RPMI7951 (cell line): ENCODE measurements at regions not wholly inside any gene's neighbourhood (a gene's known extent, or its start where the extent isn't known, plus 50 kb on each side); places are given as distances from the start of the nearest gene placed in this dataset.

Experiments used
- DNase-seq: peaks from one replicate; pipeline ENCODE4 v3.0.0-alpha.2; 2012; ENCODE audit warnings: low read depth

GRCh38 chr11:69970785-69971535, 107.2 kb upstream of the ANO1 start:
- DNase-seq: no peak

- DNase-seq: no peak
Measured at GRCh38 chr11:69971741-69972140, 106.4 kb upstream of the ANO1 start.

- no peak for DNase-seq
Measured at GRCh38 chr11:69972351-69972802, 105.7 kb upstream of the ANO1 start.

GRCh38 chr11:69974528-69974927, 103.6 kb upstream of the ANO1 start:
- DNase-seq: no peak

- DNase-seq: no peak
Measured at GRCh38 chr11:69975822-69976221, 102.3 kb upstream of the ANO1 start.

GRCh38 chr11:69976794-69977193, 101.3 kb upstream of the ANO1 start:
- DNase-seq: no peak

GRCh38 chr11:69977951-69978350, 100.2 kb upstream of the ANO1 start:
- DNase-seq: no peak

GRCh38 chr11:69978841-69979614, 99.1 kb upstream of the ANO1 start:
- DNase-seq: no peak

DNA sequence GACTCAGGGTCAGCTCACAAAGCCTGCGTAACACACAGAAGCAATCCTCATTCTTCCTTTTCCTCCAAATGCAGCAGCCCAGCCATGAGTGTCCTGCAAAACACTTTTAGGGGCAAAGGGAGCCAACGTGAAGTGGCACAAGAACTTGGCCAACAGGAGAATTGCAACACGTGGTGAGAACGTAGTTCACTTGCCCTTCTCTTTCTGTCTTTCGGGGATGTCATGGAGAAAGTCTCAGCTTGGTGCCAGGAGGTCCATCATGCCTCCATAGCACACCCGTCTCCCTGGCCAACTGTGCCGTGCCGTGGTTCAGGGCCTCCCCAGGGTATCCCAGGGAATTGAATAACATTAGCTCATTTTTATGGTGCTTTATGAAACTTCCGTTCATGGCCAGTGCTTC, 98.5 kb upstream of the ANO1 start:
- DNase-seq: no peak

DNA sequence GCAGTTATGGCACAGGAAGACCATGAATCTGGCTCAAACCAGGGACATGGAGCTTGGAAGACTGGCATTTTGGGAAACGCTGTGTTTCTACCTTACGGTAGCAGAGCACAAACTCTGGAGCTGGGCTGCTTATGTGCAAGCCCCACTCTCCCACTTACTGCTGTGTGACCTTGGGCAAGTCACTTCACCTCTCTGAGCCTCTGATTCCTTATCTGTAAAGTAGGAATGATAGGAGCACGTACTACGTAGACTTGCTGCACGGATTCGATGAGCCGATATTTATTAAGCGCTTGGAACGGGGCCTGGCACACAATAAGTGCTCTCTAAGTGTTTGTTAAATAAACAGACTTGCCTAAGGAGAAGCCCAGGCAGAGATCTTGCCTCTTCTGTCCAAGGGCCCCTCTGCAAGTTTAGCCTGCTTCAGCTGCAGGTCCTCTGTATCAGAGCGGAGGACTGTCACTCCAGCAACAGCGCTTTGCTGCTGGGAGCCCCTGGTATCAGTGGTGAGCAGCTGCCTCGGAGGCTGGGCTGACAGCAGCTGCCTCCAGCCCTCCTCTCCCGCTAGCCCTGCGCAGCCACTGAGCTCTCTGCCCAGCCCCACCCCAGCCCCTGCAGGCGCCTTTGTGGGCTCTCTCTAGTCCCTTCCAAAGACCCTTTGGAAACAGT, 96.9 kb upstream of the ANO1 start:
- no peak for DNase-seq

- DNase-seq: no peak
Measured at GRCh38 chr11:69982690-69983570, 95.2 kb upstream of the ANO1 start.

DNA sequence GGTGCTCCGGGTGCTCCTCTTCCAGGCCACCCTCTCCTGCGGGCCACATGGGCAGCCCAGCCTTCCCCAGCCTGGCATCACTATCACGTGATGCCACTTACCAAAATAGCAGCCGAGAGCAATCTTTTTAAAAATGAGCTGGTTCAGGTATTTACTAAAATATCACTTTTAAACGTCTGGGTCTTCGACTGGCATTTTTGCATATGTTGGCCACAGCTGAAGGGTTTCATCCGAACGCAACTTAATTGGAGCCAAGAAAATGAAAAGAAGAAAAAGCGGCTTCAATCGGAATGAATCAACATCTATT, 94.6 kb upstream of the ANO1 start:
- DNase-seq: no peak

- no peak for DNase-seq
Measured at GRCh38 chr11:69983897-69984438, 94.1 kb upstream of the ANO1 start.

- no peak for DNase-seq
Measured at GRCh38 chr11:69984457-69985261, 93.5 kb upstream of the ANO1 start.

GRCh38 chr11:69985331-69985640, 92.8 kb upstream of the ANO1 start:
- DNase-seq: no peak

- DNase-seq: no peak
Measured at GRCh38 chr11:69985641-69986439, 92.3 kb upstream of the ANO1 start.

- no peak for DNase-seq
Measured at GRCh38 chr11:69986440-69986787, 91.7 kb upstream of the ANO1 start.

DNA sequence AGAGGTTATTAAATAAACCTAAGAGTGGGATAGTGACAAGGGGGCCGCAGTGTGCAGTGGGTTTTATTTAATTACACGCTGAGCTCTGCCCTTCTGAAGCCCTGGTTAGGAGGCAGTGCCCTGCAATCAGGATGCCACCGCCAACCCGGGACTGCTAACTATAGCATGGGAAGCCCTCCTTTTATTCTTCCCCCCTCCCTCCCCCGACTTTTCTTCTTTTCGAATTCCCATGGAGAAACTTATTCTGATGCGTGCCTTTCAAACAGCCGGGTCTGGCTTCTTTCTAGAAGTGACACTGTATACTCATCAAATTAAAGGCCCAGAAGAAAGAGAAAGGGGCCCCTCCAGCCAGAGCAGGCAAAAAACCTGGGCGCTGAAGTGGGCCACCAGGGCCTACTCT, 91.3 kb upstream of the ANO1 start:
- DNase-seq: no peak

DNA sequence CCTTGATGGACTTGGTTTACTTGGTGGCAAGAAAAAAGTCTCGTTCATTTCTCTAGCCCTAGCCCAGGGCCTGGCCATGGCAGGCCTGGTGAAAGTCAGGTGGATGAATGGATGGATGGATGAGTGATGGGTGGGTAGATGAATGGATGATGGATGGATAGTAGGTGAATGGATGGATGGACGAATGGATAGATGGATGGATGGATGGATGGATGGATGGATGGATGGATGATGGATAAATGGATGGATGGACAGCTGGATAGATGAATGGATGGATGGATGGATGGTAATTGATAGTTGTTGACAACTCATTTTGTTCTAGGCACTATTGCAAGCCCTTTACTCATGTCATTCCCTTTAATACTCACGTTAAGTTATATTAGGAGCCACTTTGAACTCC, 86.1 kb upstream of the ANO1 start:
- no peak for DNase-seq
